ENCODE measurements at regions not wholly inside any gene's neighbourhood (a gene's known extent, or its start where the extent isn't known, plus 50 kb on each side); places are given as distances from the start of the nearest gene placed in this dataset.
A peak's percentile ranks its signal among the peaks of the same experiment; 100 is the strongest.

- no peak for TF ChIP-seq CEBPB (IDR thresholded peaks at IDR 0.05; ENCODE audit: low read depth)
- TF ChIP-seq ATF3 (IDR thresholded peaks at IDR 0.05) = no peak
- TF ChIP-seq TCF7L2 (IDR thresholded peaks at IDR 0.05; ENCODE audit: borderline replicate concordance, extremely low read depth, insufficient read depth, insufficient read length) = no peak
- no peak for TF ChIP-seq ZFX (IDR thresholded peaks at IDR 0.05)
- TF ChIP-seq SIN3A (IDR thresholded peaks at IDR 0.05; ENCODE audit: low read depth) = no peak
- TF ChIP-seq JUND (IDR thresholded peaks at IDR 0.05) = no peak
- TF ChIP-seq POLR2A (IDR thresholded peaks at IDR 0.05; ENCODE audit: borderline replicate concordance, extremely low read depth, insufficient read depth, insufficient read length) = no peak
Measured at GRCh38 chr15:35702946-35703495, 157.1 kb upstream of the DPH6 start (continued).

GRCh38 chr15:35705030-35705883 is 159.3 kb upstream of the DPH6 start:
- no peak overlapping the region for H2AFZ ChIP-seq (ENCODE audit: low read depth, low read length, poor library complexity, severe bottlenecking)
- no TSS peak for BruUV-seq (replicated peaks)
- CTCF ChIA-PET = no interaction called here

More at GRCh38 chr15:35705030-35705883, 159.3 kb upstream of the DPH6 start:
- H3K4me2 ChIP-seq (ENCODE audit: low read length) = peak overlapping the region; percentile 28
- no peaks in the 10 kb centered on the region for H3K36me3 ChIP-seq (ENCODE audit: control insufficient read depth in 1 of 2, insufficient read depth in 2 of 2, low read length in 2 of 2)
- ATAC-seq = no peak
- H3K79me2 ChIP-seq (ENCODE audit: insufficient read depth, low read length) = no peaks in the 10 kb centered on the region
- H3K9me2 ChIP-seq (ENCODE audit: insufficient read depth) = no peaks in the 10 kb centered on the region
- no peak overlapping the region for H3K4me3 ChIP-seq (replicated peaks in 1 of 2; ENCODE audit: low read depth in 1 of 2, low read length in 2 of 2)
- H3K27me3 ChIP-seq (ENCODE audit: insufficient read depth, low read length) = no peaks in the 10 kb centered on the region
- ChIA-PET RAD21 (ENCODE audit: low non-redundant PET in 1 of 2, low total read pairs in 2 of 2, uncharacterized antibody in 2 of 2, unreplicated experiment in 2 of 2) (no interaction called here), POLR2A (no interaction called here)
- no peak for TF ChIP-seq SIN3A (IDR thresholded peaks at IDR 0.05; ENCODE audit: low read depth)
- TF ChIP-seq CBX3 (IDR thresholded peaks at IDR 0.05; ENCODE audit: low read depth) = no peak
- TF ChIP-seq EZH2phosphoT487 (IDR thresholded peaks at IDR 0.05; ENCODE audit: borderline replicate concordance) = no peak
- TF ChIP-seq, protein P1, sequence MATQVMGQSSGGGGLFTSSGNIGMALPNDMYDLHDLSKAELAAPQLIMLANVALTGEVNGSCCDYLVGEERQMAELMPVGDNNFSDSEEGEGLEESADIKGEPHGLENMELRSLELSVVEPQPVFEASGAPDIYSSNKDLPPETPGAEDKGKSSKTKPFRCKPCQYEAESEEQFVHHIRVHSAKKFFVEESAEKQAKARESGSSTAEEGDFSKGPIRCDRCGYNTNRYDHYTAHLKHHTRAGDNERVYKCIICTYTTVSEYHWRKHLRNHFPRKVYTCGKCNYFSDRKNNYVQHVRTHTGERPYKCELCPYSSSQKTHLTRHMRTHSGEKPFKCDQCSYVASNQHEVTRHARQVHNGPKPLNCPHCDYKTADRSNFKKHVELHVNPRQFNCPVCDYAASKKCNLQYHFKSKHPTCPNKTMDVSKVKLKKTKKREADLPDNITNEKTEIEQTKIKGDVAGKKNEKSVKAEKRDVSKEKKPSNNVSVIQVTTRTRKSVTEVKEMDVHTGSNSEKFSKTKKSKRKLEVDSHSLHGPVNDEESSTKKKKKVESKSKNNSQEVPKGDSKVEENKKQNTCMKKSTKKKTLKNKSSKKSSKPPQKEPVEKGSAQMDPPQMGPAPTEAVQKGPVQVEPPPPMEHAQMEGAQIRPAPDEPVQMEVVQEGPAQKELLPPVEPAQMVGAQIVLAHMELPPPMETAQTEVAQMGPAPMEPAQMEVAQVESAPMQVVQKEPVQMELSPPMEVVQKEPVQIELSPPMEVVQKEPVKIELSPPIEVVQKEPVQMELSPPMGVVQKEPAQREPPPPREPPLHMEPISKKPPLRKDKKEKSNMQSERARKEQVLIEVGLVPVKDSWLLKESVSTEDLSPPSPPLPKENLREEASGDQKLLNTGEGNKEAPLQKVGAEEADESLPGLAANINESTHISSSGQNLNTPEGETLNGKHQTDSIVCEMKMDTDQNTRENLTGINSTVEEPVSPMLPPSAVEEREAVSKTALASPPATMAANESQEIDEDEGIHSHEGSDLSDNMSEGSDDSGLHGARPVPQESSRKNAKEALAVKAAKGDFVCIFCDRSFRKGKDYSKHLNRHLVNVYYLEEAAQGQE (IDR thresholded peaks at IDR 0.05; ENCODE audit: low read depth) = no peak
- no peak for TF ChIP-seq FOSL1 (IDR thresholded peaks at IDR 0.05; ENCODE audit: low read depth)
- no peak for TF ChIP-seq JUND (IDR thresholded peaks at IDR 0.05)
- TF ChIP-seq EZH2 (IDR thresholded peaks at IDR 0.05) = no peak
- TF ChIP-seq CEBPB (IDR thresholded peaks at IDR 0.05; ENCODE audit: low read depth) = no peak
- TF ChIP-seq ZNF274 (IDR thresholded peaks at IDR 0.05; ENCODE audit: low read depth, low read length) = no peak
- no peak for TF ChIP-seq POLR2A (IDR thresholded peaks at IDR 0.05; ENCODE audit: borderline replicate concordance, extremely low read depth, insufficient read depth, insufficient read length)
- no peak for TF ChIP-seq EGR1 (IDR thresholded peaks at IDR 0.05; ENCODE audit: low read depth)
- no peak for TF ChIP-seq ELF1 (IDR thresholded peaks at IDR 0.05; ENCODE audit: borderline replicate concordance, low read depth)
- no peak for TF ChIP-seq ATF3 (IDR thresholded peaks at IDR 0.05)
- intact Hi-C loops (cut with micrococcal nuclease) = no loop called here
- H3K27ac ChIP-seq (ENCODE audit: low read depth, low read length) = no peak overlapping the region
- H3K4me1 ChIP-seq (ENCODE audit: control insufficient read depth in 1 of 2, insufficient read depth in 2 of 2, low read length in 2 of 2) = peaks cover 6 to 15% of the 10 kb centered on the region in 2 experiments
- H3K9ac ChIP-seq (ENCODE audit: low read length) = no peak overlapping the region
- no peaks in the 10 kb centered on the region for H3K9me3 ChIP-seq (ENCODE audit: control insufficient read depth in 1 of 2, insufficient read depth in 1 of 2, low read depth in 1 of 2, low read length in 2 of 2)
- DNase-seq (ENCODE audit: low read depth, low spot score) = no peak
- H4K20me1 ChIP-seq (ENCODE audit: insufficient read depth) = no peaks in the 10 kb centered on the region

All from HCT116 (cell line).